ENCODE measurements at regions not wholly inside any gene's neighbourhood (a gene's known extent, or its start where the extent isn't known, plus 50 kb on each side); places are given as distances from the start of the nearest gene placed in this dataset.

DNA sequence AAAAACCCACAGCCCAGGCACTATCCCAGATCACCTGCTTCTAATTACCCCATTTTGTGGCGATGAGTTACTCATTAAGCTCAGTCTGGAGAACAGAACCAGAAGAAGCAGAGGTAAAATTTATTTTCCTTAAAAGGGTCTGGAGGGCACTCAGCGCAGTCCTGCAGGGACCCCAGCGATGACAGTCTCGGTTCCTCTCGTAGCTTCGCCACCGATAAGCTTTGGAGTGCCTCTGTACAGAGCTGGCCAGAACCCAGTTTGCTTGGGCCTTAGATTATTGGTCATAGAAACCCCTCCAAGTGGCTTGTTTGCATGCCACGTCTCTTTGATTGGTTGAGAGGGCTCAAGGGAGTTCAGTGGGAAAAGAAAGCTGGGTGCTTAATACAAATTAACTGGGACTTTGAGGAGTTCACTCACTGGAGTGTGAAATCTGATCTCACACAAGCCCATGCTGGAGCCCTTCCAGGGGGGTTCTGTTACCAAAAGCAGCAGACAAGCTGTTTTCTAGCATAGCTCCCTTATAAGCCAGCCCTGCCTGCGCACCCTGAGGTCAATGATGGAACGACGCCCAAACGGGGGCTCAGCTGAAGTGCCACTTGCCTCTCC lies 158.5 kb upstream of the ARID1B start:
- Mint-ChIP-seq H3K4me1 (ENCODE audit: unreplicated experiment) (peaks cover 4% of the 10 kb centered on the region), H3K4me3 (ENCODE audit: unreplicated experiment) (no peak overlapping the region), H3K36me3 (ENCODE audit: low read depth, unreplicated experiment) (peaks cover 3% of the 10 kb centered on the region), H3K27ac (ENCODE audit: unreplicated experiment) (no peak overlapping the region), H3K27me3 (ENCODE audit: unreplicated experiment) (peaks cover 2% of the 10 kb centered on the region), H3K9me3 (ENCODE audit: unreplicated experiment) (no peaks in the 10 kb centered on the region)
- DNase-seq (ENCODE audit: low spot score): no peak
- TF ChIP-seq, protein P1, sequence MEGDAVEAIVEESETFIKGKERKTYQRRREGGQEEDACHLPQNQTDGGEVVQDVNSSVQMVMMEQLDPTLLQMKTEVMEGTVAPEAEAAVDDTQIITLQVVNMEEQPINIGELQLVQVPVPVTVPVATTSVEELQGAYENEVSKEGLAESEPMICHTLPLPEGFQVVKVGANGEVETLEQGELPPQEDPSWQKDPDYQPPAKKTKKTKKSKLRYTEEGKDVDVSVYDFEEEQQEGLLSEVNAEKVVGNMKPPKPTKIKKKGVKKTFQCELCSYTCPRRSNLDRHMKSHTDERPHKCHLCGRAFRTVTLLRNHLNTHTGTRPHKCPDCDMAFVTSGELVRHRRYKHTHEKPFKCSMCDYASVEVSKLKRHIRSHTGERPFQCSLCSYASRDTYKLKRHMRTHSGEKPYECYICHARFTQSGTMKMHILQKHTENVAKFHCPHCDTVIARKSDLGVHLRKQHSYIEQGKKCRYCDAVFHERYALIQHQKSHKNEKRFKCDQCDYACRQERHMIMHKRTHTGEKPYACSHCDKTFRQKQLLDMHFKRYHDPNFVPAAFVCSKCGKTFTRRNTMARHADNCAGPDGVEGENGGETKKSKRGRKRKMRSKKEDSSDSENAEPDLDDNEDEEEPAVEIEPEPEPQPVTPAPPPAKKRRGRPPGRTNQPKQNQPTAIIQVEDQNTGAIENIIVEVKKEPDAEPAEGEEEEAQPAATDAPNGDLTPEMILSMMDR (IDR thresholded peaks at IDR 0.05; ENCODE audit: unreplicated experiment): no peak

DNA sequence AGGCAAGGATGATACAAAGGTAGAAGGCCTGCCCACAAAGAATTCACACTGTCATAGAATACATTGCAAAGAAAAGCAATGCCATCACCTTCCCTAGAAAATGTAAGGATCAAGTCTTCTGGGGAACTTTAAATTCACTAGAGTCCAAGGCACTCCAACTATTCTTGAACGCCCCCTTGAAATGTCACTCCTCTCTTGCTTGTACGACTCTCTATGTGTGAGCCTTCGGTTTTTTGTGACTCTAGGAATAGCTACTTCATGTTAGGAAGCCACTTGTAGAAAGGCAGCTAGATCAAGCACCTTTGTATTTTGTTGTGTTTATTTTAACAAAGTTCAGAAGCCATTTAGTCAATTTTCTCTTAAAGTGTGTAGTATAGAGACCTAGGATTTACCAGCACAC lies 159.2 kb upstream of the ARID1B start:
- H3K4me1 Mint-ChIP-seq (ENCODE audit: unreplicated experiment): peaks cover 4% of the 10 kb centered on the region
- H3K4me3 Mint-ChIP-seq (ENCODE audit: unreplicated experiment): no peak overlapping the region
- H3K9me3 Mint-ChIP-seq (ENCODE audit: unreplicated experiment): peaks cover 4% of the 10 kb centered on the region
- peaks cover 2% of the 10 kb centered on the region for H3K27me3 Mint-ChIP-seq (ENCODE audit: unreplicated experiment)
- H3K36me3 Mint-ChIP-seq (ENCODE audit: low read depth, unreplicated experiment): peaks cover 8% of the 10 kb centered on the region
- TF ChIP-seq, protein P1 (IDR thresholded peaks at IDR 0.05; ENCODE audit: unreplicated experiment): no peak
- no peak overlapping the region for H3K27ac Mint-ChIP-seq (ENCODE audit: unreplicated experiment)
- no peak for DNase-seq (ENCODE audit: low spot score)

DNA sequence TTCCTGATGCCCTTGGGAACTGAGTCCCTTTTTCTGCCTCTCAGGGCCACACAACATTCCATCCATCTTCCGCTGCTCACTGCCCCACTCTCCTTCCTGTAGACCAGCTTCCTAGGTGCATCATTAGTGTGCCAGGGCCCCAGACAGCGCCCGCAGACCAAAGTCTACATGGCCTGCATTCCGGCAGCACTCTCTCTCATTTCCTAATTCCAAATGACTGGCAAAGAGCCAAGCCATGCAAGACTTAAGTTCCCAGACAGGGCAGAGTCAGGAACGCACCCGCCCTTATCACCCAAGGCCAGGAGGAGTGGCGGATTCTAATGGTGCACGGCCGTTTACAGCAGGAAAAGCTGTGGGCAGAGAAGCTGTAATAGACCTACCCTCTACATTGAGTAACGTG lies 159.8 kb upstream of the ARID1B start:
- no peak for DNase-seq (ENCODE audit: low spot score)
- TF ChIP-seq, protein P1 (IDR thresholded peaks at IDR 0.05; ENCODE audit: unreplicated experiment): no peak
- Mint-ChIP-seq H3K36me3 (ENCODE audit: low read depth, unreplicated experiment) (peaks cover 11% of the 10 kb centered on the region), H3K4me3 (ENCODE audit: unreplicated experiment) (no peak overlapping the region), H3K4me1 (ENCODE audit: unreplicated experiment) (peaks cover 4% of the 10 kb centered on the region), H3K9me3 (ENCODE audit: unreplicated experiment) (peaks cover 10% of the 10 kb centered on the region), H3K27me3 (ENCODE audit: unreplicated experiment) (peaks cover 2% of the 10 kb centered on the region), H3K27ac (ENCODE audit: unreplicated experiment) (no peak overlapping the region)

DNA sequence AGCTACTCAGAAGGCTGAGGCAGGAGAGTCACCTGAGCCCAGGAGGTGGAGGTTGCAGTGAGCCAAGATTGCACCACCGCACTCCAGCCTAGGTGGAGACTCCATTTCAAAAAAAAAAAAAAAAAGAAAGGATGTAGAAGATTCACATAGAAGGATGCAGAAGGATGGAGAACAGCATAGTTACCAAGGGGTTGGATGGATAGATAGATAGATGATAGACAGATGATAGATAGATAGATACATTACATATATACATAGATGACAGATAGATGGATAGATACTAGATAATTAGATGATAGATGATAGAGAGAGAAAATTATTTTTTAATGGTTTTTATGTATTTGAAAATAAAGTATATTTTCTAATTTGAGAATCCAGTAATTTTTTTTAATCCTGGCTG lies 160.7 kb upstream of the ARID1B start:
- H3K27ac Mint-ChIP-seq (ENCODE audit: unreplicated experiment): no peak overlapping the region
- H3K4me1 Mint-ChIP-seq (ENCODE audit: unreplicated experiment): peaks cover 4% of the 10 kb centered on the region
- peaks cover 2% of the 10 kb centered on the region for H3K27me3 Mint-ChIP-seq (ENCODE audit: unreplicated experiment)
- TF ChIP-seq, protein P1 (IDR thresholded peaks at IDR 0.05; ENCODE audit: unreplicated experiment): no peak
- DNase-seq (ENCODE audit: low spot score): no peak
- peaks cover 11% of the 10 kb centered on the region for H3K36me3 Mint-ChIP-seq (ENCODE audit: low read depth, unreplicated experiment)
- no peak overlapping the region for H3K4me3 Mint-ChIP-seq (ENCODE audit: unreplicated experiment)
- peaks cover 16% of the 10 kb centered on the region for H3K9me3 Mint-ChIP-seq (ENCODE audit: unreplicated experiment)

DNA sequence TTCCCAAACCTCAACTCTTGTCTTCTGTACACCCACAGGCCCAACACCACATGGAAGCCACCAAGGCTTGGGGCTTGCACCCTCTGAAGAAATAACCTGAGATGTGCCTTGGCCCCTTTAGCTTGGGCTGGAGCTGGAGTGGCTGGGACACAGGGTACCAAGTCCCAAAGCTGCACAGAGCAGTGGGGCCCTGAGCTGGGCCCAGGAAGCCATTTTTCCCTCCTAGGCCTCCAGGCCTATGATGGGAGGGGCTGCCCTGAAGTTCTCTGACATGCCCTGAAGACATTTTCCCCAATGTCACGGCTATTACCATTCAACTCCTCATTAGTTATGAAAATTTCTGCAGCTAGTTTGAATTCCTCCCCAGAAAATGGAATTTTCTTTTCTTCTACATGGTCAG lies 163.2 kb upstream of the ARID1B start:
- H3K9me3 Mint-ChIP-seq (ENCODE audit: unreplicated experiment): peaks cover 16% of the 10 kb centered on the region
- H3K4me3 Mint-ChIP-seq (ENCODE audit: unreplicated experiment): no peak overlapping the region
- TF ChIP-seq, protein P1 (IDR thresholded peaks at IDR 0.05; ENCODE audit: unreplicated experiment): no peak
- H3K27me3 Mint-ChIP-seq (ENCODE audit: unreplicated experiment): peaks cover 2% of the 10 kb centered on the region
- peaks cover 4% of the 10 kb centered on the region for H3K4me1 Mint-ChIP-seq (ENCODE audit: unreplicated experiment)
- DNase-seq (ENCODE audit: low spot score): no peak
- peaks cover 11% of the 10 kb centered on the region for H3K36me3 Mint-ChIP-seq (ENCODE audit: low read depth, unreplicated experiment)
- no peak overlapping the region for H3K27ac Mint-ChIP-seq (ENCODE audit: unreplicated experiment)

Data from endothelial cell (in vitro differentiated cells).